22Rv1 (cell line): ENCODE measurements at regions not wholly inside any gene's neighbourhood (a gene's known extent, or its start where the extent isn't known, plus 50 kb on each side); places are given as distances from the start of the nearest gene placed in this dataset.
A peak's percentile ranks its signal among the peaks of the same experiment; 100 is the strongest.

Source experiments
- H3K27ac ChIP-seq: fragments of 450-650 bp; 2 replicates; pipeline ENCODE4 v1.5.1; 2017
- ZFX ChIP-seq: fragments of 450-650 bp; IDR thresholded peaks from 2 replicates; pipeline ENCODE4 v1.6.1; 2017; ENCODE audit warnings: antibody characterized with exemption, borderline replicate concordance
- TF ChIP-seq, protein P1 (sequence below): fragments of 450-650 bp; IDR thresholded peaks from 2 replicates; pipeline ENCODE4 v1.5.1; 2017; ENCODE audit warnings: mild to moderate bottlenecking

DNA sequence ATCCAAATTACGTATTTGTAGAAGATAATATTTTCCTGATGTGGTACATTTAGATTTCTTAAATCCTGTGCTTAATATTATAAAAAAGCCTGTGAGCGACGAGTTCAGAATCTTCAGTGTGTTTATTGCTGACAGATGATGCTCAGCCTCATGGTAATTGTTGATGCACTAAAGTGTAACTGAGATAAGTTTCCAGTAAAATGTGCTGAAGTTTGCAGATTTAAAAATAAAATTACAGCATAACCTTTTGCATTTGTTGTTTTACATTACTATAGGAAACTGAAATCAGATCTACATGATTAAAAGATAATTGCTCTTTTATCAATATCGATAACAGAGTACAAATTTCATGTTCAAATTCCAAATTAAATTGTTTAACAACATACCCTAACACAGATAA is 307.6 kb downstream of the FIGN start:
- no peak overlapping the region for H3K27ac ChIP-seq
- TF ChIP-seq, protein P1, sequence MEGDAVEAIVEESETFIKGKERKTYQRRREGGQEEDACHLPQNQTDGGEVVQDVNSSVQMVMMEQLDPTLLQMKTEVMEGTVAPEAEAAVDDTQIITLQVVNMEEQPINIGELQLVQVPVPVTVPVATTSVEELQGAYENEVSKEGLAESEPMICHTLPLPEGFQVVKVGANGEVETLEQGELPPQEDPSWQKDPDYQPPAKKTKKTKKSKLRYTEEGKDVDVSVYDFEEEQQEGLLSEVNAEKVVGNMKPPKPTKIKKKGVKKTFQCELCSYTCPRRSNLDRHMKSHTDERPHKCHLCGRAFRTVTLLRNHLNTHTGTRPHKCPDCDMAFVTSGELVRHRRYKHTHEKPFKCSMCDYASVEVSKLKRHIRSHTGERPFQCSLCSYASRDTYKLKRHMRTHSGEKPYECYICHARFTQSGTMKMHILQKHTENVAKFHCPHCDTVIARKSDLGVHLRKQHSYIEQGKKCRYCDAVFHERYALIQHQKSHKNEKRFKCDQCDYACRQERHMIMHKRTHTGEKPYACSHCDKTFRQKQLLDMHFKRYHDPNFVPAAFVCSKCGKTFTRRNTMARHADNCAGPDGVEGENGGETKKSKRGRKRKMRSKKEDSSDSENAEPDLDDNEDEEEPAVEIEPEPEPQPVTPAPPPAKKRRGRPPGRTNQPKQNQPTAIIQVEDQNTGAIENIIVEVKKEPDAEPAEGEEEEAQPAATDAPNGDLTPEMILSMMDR = no peak
- no peak for TF ChIP-seq ZFX

DNA sequence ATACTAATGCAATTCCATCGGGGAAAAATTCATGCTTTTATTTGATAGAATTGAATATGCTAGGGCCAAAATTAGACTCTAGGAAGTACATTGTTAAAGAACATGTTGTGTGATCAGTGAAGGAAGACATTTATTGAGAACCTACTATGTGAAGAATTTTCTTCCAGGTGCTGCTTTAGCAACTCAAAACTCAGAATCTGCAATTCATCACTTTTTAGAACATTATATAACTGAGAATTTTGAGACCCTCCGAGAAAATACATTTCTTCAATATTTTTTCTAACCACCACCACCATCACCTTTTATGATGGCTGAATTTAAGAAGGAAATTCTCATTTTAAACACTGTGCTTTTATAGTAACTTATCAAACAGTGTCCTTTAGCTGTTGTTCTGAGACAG is 315.2 kb downstream of the FIGN start:
- TF ChIP-seq, protein P1 = no peak
- TF ChIP-seq ZFX = no peak
- no peak overlapping the region for H3K27ac ChIP-seq

DNA sequence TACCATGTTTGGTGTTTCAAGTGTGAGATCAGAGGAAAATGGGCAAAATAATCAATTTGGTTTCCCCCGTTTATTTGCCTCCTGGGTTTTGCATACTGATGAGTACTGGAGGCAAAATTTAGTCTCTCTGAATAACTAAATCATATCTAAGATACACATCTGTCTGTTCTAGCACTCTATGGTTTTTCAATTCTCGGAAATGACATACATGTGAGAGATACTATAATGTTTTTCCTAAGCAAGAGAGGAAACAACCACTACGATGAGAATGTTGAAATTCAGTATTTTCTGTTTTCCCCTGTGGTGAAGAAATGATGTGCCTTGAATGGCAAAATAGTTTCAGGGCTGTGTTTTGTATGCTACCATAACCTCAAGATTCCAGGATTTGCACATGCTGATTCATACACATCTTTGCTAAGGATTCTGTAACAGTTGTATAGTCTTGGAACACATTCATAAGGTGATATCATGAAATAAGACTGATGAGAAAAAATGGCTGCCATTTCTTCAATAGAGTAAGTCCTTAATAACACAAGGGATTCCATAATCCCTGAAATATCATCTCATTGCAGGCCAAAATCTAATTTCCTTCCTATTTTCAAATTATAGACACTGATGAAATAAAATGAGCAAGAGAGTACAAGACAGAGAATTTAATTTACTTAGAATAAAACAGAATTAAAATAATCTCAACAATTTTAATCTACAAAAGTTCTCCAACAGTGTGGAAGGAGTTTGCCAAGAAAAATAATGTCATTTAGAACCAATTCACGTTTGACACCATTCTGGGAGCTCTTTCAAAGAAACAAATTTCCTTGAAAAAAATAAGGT is 316.6 kb downstream of the FIGN start:
- TF ChIP-seq, protein P1 = no peak
- no peak for TF ChIP-seq ZFX
- no peak overlapping the region for H3K27ac ChIP-seq

DNA sequence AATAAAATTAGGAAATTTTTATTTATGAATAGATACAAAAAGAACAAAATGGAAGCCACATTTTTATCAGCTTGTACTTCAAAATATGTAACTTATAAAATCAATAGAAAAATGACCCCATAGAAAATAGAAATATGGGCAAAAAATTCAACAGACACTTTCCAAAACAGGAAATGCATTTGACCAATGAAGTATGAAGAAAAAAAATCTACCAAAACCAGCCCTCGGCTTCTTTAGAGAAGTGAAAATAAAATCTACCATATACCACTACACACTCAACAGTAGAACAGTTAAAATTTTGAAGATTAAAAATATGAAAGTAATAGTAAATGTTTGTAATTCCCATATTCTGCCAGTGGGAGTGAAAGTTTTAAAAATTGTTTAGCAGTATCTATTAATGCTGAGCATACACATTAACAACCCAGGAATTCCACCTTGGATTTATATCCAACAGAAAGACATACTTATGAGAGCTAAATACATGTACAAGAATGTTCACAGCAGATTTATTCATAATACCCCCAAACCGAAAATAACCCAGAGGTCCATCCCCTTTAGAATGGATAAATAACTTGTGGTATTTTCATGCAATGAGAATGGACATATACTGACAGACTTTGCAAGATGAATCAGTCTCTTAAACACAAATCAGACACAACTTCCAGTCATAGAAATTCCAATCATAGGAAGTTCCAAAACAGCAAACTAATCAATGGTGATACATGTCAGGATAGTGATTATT is 318.0 kb downstream of the FIGN start:
- no peak overlapping the region for H3K27ac ChIP-seq
- no peak for TF ChIP-seq ZFX
- TF ChIP-seq, protein P1 = no peak

DNA sequence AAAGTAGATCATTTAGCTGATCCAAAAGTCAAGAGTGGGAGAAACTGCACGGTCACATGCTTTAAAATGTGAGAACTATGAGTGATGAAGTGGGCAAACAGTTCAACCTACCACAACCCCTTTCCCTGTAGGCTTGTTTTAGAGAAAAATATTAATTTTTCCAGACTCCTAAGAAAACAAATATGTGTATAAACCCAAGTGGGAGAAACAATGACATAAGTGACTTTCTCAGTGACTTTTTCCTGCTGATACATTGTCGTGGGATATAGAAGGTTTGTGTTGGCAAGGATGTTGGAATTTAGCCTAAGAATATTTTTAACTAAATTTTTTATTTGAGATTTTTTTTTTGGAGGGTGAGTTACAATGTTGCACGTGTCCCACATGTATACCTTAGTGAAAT is 321.7 kb downstream of the FIGN start:
- TF ChIP-seq, protein P1 = no peak
- no peak for TF ChIP-seq ZFX

DNA sequence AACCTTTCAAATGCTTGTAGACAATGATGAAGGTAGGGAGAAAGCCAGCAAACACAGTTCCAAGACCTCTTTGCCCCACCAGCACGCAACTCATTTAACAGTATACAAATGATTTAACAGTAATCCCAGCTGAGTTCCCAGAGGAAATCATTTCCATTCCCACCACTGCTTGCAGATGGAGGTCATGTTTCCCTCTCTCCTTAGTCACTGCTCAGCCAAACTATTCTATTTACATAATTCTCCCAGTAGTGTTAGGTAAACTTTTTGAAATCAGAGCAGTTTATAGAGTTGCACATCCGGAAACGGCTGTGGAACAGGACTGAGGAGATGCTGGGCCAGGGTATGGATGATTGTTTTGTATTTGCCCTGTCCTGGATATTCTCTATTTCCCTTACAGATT is 328.5 kb downstream of the FIGN start:
- no peak for TF ChIP-seq ZFX
- TF ChIP-seq, protein P1 = no peak
- H3K27ac ChIP-seq = peak overlapping the region; percentile 23; the same call in 1 of the 2 replicates

More for the DNA sequence above, 321.7 kb downstream of the FIGN start:
- no peak overlapping the region for H3K27ac ChIP-seq

DNA sequence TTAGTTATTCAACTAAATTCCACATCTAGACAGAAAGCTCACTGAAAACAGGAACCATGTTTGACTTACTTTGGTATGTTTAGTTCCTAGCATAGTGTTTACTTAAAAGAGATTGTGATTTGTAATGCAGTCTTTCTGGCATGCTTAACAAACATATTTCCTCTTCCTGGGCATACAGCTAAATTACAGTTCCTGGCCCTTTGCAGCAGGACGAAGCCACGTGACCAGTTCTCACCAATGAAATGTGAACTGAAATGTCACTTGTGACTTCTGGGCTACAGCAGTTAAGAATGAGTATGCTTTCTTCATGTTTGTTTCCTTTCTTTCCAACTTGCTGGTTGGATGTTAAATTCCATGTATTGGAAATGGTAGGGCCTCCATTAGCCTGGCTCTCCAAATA is 330.5 kb downstream of the FIGN start:
- TF ChIP-seq ZFX = no peak
- TF ChIP-seq, protein P1 = no peak
- no peak overlapping the region for H3K27ac ChIP-seq
